Heart right ventricle (tissue), 16 donors: ENCODE measurements at regions not wholly inside any gene's neighbourhood (a gene's known extent, or its start where the extent isn't known, plus 50 kb on each side); places are given as distances from the start of the nearest gene placed in this dataset.

Experiments used
- ATAC-seq, 8 donors: fragments of 200-7000 bp; cut with Tn5 transposase; one replicate each; pipeline ENCODE4 v1.9.1; 2020; ENCODE audit warnings: mild to moderate bottlenecking in 8 of 8, moderate library complexity in 8 of 8, moderate number of reproducible peaks in 1 of 8
- DNase-seq, 2 donors: peaks; one replicate each; pipeline ENCODE4 v3.0.0-alpha.2; 2020
- H3K27ac ChIP-seq, 10 donors: fragments of 200-600 bp; sonication (generic) in 2 of 10; one replicate each; pipeline versions ENCODE4 v1.5.0 to v1.8.0; 2020 to 2022; ENCODE audit warnings: mild to moderate bottlenecking in 3 of 10
- H3K27me3 ChIP-seq, 7 donors: fragments of 200-600 bp; one replicate each; pipeline ENCODE4 v1.8.0; 2021 to 2022; ENCODE audit warnings: mild to moderate bottlenecking in 2 of 7
- H3K36me3 ChIP-seq, 9 donors: fragments of 200-600 bp; sonication (generic) in 1 of 9; one replicate each; pipeline versions ENCODE4 v1.5.0 to v1.8.0; 2020 to 2022; ENCODE audit warnings: mild to moderate bottlenecking in 2 of 9
- H3K4me1 ChIP-seq, 9 donors: fragments of 200-600 bp; sonication (generic) in 1 of 9; one replicate each; pipeline versions ENCODE4 v1.5.0 to v1.8.0; 2020 to 2022; ENCODE audit warnings: mild to moderate bottlenecking in 4 of 9
- H3K4me3 ChIP-seq, 10 donors: fragments of 200-600 bp; sonication (generic) in 2 of 10; one replicate each; pipeline versions ENCODE4 v1.5.0 to v1.8.0; 2020 to 2022; ENCODE audit warnings: mild to moderate bottlenecking in 7 of 10, moderate library complexity in 2 of 10
- H3K9me3 ChIP-seq, 11 donors: fragments of 200-600 bp in 10 of 11; sonication (generic) in 2 of 11; one replicate each; pipeline versions ENCODE4 v1.5.0 to v1.8.0; 2013 to 2022; ENCODE audit warnings: mild to moderate bottlenecking in 2 of 11, control low read depth in 1 of 11, moderate library complexity in 1 of 11
- WGBS, 2 donors: extraction: QIAGEN DNeasy Blood & Tissue Kit; methylation state at CpG; one replicate each; pipeline ENCODE4 v1.1.7; 2013; ENCODE audit warnings: inconsistent platforms in 1 of 2; 5-methylcytosine and 5-hydroxymethylcytosine counted together
- intact Hi-C, 10 donors: fragments of 100-400 bp; cut with DNase I; formaldehyde crosslinking; loops; one replicate each; pipeline versions ENCODE4 v1.11.1 to v1.14.2; 2022
- TF ChIP-seq, protein P1 (sequence below), 9 donors: fragments of 200-600 bp; sonication (generic) in 2 of 9; IDR thresholded peaks; one replicate each; pipeline versions ENCODE4 v1.5.0 to v1.8.0; 2021 to 2022; ENCODE audit warnings: antibody characterized with exemption in 9 of 9, mild to moderate bottlenecking in 5 of 9, moderate library complexity in 1 of 9
- donor health status: Arrhythmogenic right ventricular cardiomyopathy.
- donor health status: ischemic (EF 13 %, LVEDD 7.1; RV severe dilation, severe dysfunction).
- donor health status: healthy with polysubstance abuse.
- donor health status: DM: no; HTN: yes; CAD: no.
- donor health status: DM: no; HTN: no; CAD: no.
- donor health status: ischemic (EF 25% LVEDD 6.9; RV normal size, moderate dysfunction).
- donor health status: ischemic (EF 25% LVEDD 5.7; RV mildly dilated, moderate dysfunction).
- donor health status: healthy.
- donor health status: DM: yes; HTN: yes; CAD: no.
- donor health status: Ischemic cardiomyopathy.
- donor health status: ischemic (EF 35%, LVEDD 5.7; RV mildly dilated, moderate dysfunction).
- donor health status: nonischemic (EF 11% LVEDD 7.7; RV severe dilation, severe dysfunction).
- donor health status: DM: yes; HTN: yes; CAD: no.
- donor health status: PGD.
- donor health status: ischemic (EF 29% LVEDD 5.4; RV normal size, mild dysfunction).
- donor health status: nonischemic (EF 23%, LVEDD 6.1; RV moderate dilation, normal function).

GRCh38 chr3:145197051-145197820 is 963.7 kb downstream of the PLOD2 start:
- DNase-seq (no peak), ATAC-seq (no peak)
- intact Hi-C loops = no loop called here
- H3K4me1 ChIP-seq = no peaks in the 10 kb centered on the region
- no peaks in the 10 kb centered on the region for H3K36me3 ChIP-seq
- H3K9me3 ChIP-seq = peaks cover 0 to 49% (median 12%) of the 10 kb centered on the region in 11 donors
- TF ChIP-seq, protein P1, sequence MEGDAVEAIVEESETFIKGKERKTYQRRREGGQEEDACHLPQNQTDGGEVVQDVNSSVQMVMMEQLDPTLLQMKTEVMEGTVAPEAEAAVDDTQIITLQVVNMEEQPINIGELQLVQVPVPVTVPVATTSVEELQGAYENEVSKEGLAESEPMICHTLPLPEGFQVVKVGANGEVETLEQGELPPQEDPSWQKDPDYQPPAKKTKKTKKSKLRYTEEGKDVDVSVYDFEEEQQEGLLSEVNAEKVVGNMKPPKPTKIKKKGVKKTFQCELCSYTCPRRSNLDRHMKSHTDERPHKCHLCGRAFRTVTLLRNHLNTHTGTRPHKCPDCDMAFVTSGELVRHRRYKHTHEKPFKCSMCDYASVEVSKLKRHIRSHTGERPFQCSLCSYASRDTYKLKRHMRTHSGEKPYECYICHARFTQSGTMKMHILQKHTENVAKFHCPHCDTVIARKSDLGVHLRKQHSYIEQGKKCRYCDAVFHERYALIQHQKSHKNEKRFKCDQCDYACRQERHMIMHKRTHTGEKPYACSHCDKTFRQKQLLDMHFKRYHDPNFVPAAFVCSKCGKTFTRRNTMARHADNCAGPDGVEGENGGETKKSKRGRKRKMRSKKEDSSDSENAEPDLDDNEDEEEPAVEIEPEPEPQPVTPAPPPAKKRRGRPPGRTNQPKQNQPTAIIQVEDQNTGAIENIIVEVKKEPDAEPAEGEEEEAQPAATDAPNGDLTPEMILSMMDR (IDR thresholded peaks at IDR 0.05) = no peak
- H3K27ac ChIP-seq = no peak overlapping the region
- H3K4me3 ChIP-seq = no peak overlapping the region
- no peaks in the 10 kb centered on the region for H3K27me3 ChIP-seq
- 33 to 40% methylated on average over 1 of the region's 1 CpG for WGBS, 2 donors

DNA sequence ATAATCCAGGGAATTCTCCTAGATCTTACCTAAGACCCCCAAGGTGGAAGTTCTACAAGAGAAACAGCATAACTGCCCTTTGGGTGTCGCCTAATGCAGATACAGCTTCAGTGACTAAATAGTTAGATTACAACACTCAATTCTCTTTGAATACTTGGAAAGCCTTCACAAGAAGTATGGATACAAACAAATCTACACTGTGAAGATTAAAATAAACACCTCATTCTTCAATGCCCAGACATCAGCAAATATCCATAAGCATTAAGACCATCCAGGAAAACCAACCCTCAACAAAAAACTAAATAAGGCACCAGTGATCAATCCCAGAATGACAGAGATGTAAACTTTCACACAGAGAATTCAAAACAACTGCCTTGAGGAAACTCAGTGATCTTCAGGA is 963.2 kb downstream of the PLOD2 start:
- 80 to 96% methylated on average over 1 of the region's 1 CpG for WGBS, 2 donors
- TF ChIP-seq, protein P1 (IDR thresholded peaks at IDR 0.05) = no peak
- H3K4me3 ChIP-seq = no peak overlapping the region

DNA sequence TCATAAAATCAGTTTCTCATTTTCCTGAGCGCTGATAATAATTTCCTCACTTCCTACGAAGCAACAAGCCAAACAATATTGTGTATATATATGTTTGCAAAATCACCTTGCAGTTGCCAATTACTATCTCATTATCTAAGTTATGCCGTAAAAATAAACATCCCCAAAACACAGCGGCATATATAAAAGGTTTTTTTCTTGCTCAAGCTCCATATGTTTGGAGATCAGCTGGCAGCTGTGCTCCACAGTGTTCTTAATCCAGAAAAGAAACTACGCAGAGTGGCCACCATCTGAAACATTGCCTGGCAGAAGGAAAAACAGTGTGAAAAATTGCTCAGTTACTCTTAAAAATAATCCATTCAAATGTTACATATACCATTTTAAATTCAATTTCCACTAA is 951.4 kb downstream of the PLOD2 start:
- H3K27ac ChIP-seq = no peak overlapping the region
- no peaks in the 10 kb centered on the region for H3K27me3 ChIP-seq
- DNase-seq (no peak), ATAC-seq (no peak)
- H3K36me3 ChIP-seq = no peaks in the 10 kb centered on the region
- no peaks in the 10 kb centered on the region for H3K9me3 ChIP-seq
- intact Hi-C loops = no loop called here
- TF ChIP-seq, protein P1 (IDR thresholded peaks at IDR 0.05) = no peak
- no peak overlapping the region for H3K4me3 ChIP-seq
- no peaks in the 10 kb centered on the region for H3K4me1 ChIP-seq
- 60 to 62% methylated on average over 5 of the region's 5 CpGs for WGBS, 2 donors

More for the DNA sequence above, 963.2 kb downstream of the PLOD2 start:
- DNase-seq = no peak
- H3K4me1 ChIP-seq = no peaks in the 10 kb centered on the region
- H3K27me3 ChIP-seq = no peaks in the 10 kb centered on the region
- H3K36me3 ChIP-seq = no peaks in the 10 kb centered on the region
- H3K27ac ChIP-seq = no peak overlapping the region
- ATAC-seq = no peak
- peaks cover 0 to 47% (median 12%) of the 10 kb centered on the region in 11 donors for H3K9me3 ChIP-seq
- intact Hi-C loops = no loop called here

DNA sequence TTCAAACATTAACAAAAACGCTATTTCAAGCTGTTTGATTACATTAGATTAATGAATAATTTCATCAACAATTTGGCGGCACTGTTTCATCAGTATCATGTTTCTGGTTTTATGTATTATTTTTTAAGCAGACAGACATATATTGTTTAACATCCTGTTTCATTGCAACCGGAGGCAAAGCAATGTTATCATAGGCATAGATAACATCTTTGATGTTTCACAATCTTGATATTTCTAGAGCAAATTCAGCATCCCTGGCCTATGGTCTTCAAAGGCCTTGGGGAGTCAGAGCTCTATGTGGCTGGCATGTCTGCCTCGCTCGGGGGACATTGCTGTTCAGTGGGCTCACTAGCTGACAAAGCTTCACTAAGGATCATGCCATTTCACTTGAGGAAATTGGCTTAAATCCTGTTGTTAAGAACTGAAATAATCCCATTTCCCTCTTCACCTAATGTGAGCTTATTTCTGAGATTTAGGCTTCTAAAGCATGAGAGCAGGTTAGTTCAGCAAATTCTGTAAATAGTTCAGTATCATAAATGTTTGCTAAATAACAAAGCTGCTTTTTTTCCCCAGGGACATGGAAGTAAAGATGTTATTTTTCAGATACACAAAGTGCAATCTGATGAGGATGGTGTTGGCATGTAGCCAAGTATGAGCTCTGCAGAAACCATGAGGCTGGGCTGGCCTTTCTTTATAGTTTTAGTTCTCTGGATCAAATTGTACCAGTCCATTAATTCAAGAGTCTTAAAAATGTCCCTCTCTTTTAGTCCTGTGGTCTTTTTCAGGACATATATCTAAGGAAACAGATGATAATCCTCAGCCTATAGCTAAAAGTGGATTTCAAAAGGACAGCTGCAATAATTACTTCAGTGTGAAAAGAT is 941.4 kb downstream of the PLOD2 start:
- H3K27me3 ChIP-seq = no peaks in the 10 kb centered on the region
- TF ChIP-seq, protein P1 (IDR thresholded peaks at IDR 0.05) = no peak
- H3K9me3 ChIP-seq = peaks cover 0 to 7% (median 3%) of the 10 kb centered on the region in 11 donors
- H3K27ac ChIP-seq = no peak overlapping the region
- DNase-seq (no peak), ATAC-seq (no peak)
- no peaks in the 10 kb centered on the region for H3K4me1 ChIP-seq
- H3K36me3 ChIP-seq = no peaks in the 10 kb centered on the region
- intact Hi-C loops = no loop called here
- no peak overlapping the region for H3K4me3 ChIP-seq
- 68 to 71% methylated on average over 5 of the region's 5 CpGs for whole genome bisulfite sequencing, 2 donors
